ENCODE measurements at regions not wholly inside any gene's neighbourhood (a gene's known extent, or its start where the extent isn't known, plus 50 kb on each side); places are given as distances from the start of the nearest gene placed in this dataset.
"Not testable (repeated sequence)": the region's sequence is repeated elsewhere in the genome, so short reads cannot be mapped to it uniquely, and the experiment has no call there.

GRCh38 chr5:152650413-152650812 is 245.3 kb upstream of the NMUR2 start:
- Histone ChIP-seq H3K4me3 (ENCODE audit: low read depth, low read length) (no peak overlapping the region), H3K27me3 (ENCODE audit: control insufficient read depth, insufficient read depth, low read length) (no peaks in the 10 kb centered on the region), H3K27ac (ENCODE audit: low read depth, low read length) (no peak overlapping the region), H3K9me3 (ENCODE audit: control insufficient read depth, insufficient read depth, low read length) (no peaks in the 10 kb centered on the region)
- TF ChIP-seq CTCF (IDR thresholded peaks at IDR 0.05; ENCODE audit: low read depth, low read length), result no peak
- no peak for DNase-seq (ENCODE audit: low read depth, low spot score)
- ChIA-PET POLR2A (no interaction called here), CTCF (no interaction called here)

- H3K9me3 ChIP-seq (ENCODE audit: control insufficient read depth, insufficient read depth, low read length); DNase-seq (ENCODE audit: low read depth, low spot score); H3K27me3 ChIP-seq (ENCODE audit: control insufficient read depth, insufficient read depth, low read length); CTCF ChIA-PET; POLR2A ChIA-PET; H3K4me3 ChIP-seq (ENCODE audit: low read depth, low read length); H3K27ac ChIP-seq (ENCODE audit: low read depth, low read length): not testable (repeated sequence)
Observed at GRCh38 chr5:152659470-152659869, 254.4 kb upstream of the NMUR2 start.

- no peak for TF ChIP-seq CTCF (IDR thresholded peaks at IDR 0.05; ENCODE audit: low read depth, low read length)
- H3K27ac ChIP-seq (ENCODE audit: low read depth, low read length), result no peak overlapping the region
- CTCF ChIA-PET, result no interaction called here
- POLR2A ChIA-PET, result no interaction called here
- H3K4me3 ChIP-seq (ENCODE audit: low read depth, low read length), result no peak overlapping the region
- H3K27me3 ChIP-seq (ENCODE audit: control insufficient read depth, insufficient read depth, low read length), result no peaks in the 10 kb centered on the region
- peaks cover 5% of the 10 kb centered on the region; the same call in 1 of the 2 replicates for H3K9me3 ChIP-seq (ENCODE audit: control insufficient read depth, insufficient read depth, low read length)
- no peak for DNase-seq (ENCODE audit: low read depth, low spot score)
Observed at GRCh38 chr5:152673601-152674000, 268.5 kb upstream of the NMUR2 start.

GRCh38 chr5:152674403-152674802 is 269.3 kb upstream of the NMUR2 start:
- DNase-seq (ENCODE audit: low read depth, low spot score), result no peak
- Histone ChIP-seq H3K9me3 (ENCODE audit: control insufficient read depth, insufficient read depth, low read length) (peaks cover 5% of the 10 kb centered on the region; the same call in 1 of the 2 replicates), H3K27ac (ENCODE audit: low read depth, low read length) (no peak overlapping the region), H3K4me3 (ENCODE audit: low read depth, low read length) (no peak overlapping the region), H3K27me3 (ENCODE audit: control insufficient read depth, insufficient read depth, low read length) (no peaks in the 10 kb centered on the region)
- TF ChIP-seq CTCF (IDR thresholded peaks at IDR 0.05; ENCODE audit: low read depth, low read length), result no peak
- ChIA-PET CTCF (no interaction called here), POLR2A (no interaction called here)

GRCh38 chr5:152676196-152676595 is 271.1 kb upstream of the NMUR2 start:
- no peak for TF ChIP-seq CTCF (IDR thresholded peaks at IDR 0.05; ENCODE audit: low read depth, low read length)
- no peak overlapping the region for H3K27ac ChIP-seq (ENCODE audit: low read depth, low read length)

GRCh38 chr5:152683205-152683604 is 278.1 kb upstream of the NMUR2 start:
- CTCF ChIA-PET, result no interaction called here
- H3K9me3 ChIP-seq (ENCODE audit: control insufficient read depth, insufficient read depth, low read length), result no peaks in the 10 kb centered on the region
- no peak for TF ChIP-seq CTCF (IDR thresholded peaks at IDR 0.05; ENCODE audit: low read depth, low read length)
- POLR2A ChIA-PET, result no interaction called here
- no peak overlapping the region for H3K4me3 ChIP-seq (ENCODE audit: low read depth, low read length)
- H3K27ac ChIP-seq (ENCODE audit: low read depth, low read length), result no peak overlapping the region
- no peaks in the 10 kb centered on the region for H3K27me3 ChIP-seq (ENCODE audit: control insufficient read depth, insufficient read depth, low read length)
- DNase-seq (ENCODE audit: low read depth, low spot score), result no peak

More at GRCh38 chr5:152676196-152676595, 271.1 kb upstream of the NMUR2 start:
- Histone ChIP-seq H3K4me3 (ENCODE audit: low read depth, low read length) (no peak overlapping the region), H3K9me3 (ENCODE audit: control insufficient read depth, insufficient read depth, low read length) (no peaks in the 10 kb centered on the region; the same call in 1 of the 2 replicates), H3K27me3 (ENCODE audit: control insufficient read depth, insufficient read depth, low read length) (no peaks in the 10 kb centered on the region)
- ChIA-PET POLR2A (no interaction called here), CTCF (no interaction called here)
- no peak for DNase-seq (ENCODE audit: low read depth, low spot score)
